ENCODE measurements at regions not wholly inside any gene's neighbourhood (a gene's known extent, or its start where the extent isn't known, plus 50 kb on each side); places are given as distances from the start of the nearest gene placed in this dataset.

DNA sequence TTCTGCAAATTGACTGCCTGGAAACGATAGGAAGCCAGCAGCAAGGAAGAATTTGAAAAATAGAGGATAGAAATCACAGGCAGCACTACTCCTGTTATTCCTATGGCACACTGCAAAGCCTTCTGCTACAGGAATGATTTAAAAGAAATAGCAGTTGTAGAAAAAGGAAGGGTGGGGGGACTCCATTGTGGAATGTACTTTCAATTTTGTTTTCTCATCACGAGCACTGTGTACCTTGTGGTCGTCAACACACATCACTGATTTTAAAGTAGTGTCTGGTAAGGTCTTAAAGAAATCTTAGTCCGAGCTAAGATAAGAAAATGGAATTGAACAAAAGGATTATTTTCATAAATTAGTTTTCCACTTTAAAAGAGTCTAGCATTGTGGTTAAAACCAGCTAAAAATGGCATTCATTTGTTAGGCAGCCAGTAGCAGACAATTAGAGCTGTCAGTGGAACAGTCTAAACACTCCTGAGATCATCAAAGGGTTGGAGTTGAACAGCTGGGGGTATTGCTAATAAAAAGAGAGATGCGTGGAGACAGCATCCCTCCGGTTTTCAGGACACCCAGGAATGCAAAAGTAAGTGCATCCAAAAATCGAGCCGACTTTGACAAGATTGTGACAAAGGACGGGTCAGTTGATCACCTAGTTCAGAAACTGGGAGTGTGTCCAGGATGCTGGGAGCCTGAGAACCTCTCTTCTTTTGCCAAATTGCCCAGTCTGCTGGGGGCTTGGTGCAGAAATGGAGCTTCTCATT, 97.8 kb upstream of the WWC1 start:
- TF ChIP-seq CTCF (IDR thresholded peaks at IDR 0.05; ENCODE audit: extremely low read depth in 1 of 2, insufficient read depth in 1 of 2, low read depth in 1 of 2, low read length in 2 of 2) (no peak), POLR2A (IDR thresholded peaks at IDR 0.05; ENCODE audit: low read depth, low read length) (no peak), POLR2AphosphoS5 (IDR thresholded peaks at IDR 0.05; ENCODE audit: insufficient read depth, low read depth, low read length) (no peak)

Data from endothelial cell of umbilical vein (primary cell).